RWPE1 (cell line): ENCODE measurements at regions not wholly inside any gene's neighbourhood (a gene's known extent, or its start where the extent isn't known, plus 50 kb on each side); places are given as distances from the start of the nearest gene placed in this dataset.

ENCODE experiments used
- CTCF ChIA-PET: fragments of 350-600 bp; sonication (Branson Sonifier 250); formaldehyde crosslinking; extraction: SDS; loops from one replicate; lab custom pipeline; 2021; lab: Yijun Ruan, JAX
- POLR2A ChIA-PET: fragments of 400-600 bp; formaldehyde crosslinking; extraction: SDS; loops from one replicate; lab custom pipeline; 2020; ENCODE audit warnings: antibody characterized with exemption; ENCODE audit not compliant: low non-redundant PET; lab: Yijun Ruan, JAX
- DNase-seq: peaks from one replicate; pipeline ENCODE4 v3.0.0; 2012; ENCODE audit warnings: low spot score
- H3K27ac ChIP-seq: fragments of 450-650 bp; 2 replicates; pipeline ENCODE4 v1.5.1; 2017
- TF ChIP-seq, protein P1 (sequence below): fragments of 450-650 bp; conservative IDR thresholded peaks from 2 replicates; pipeline ENCODE4 v1.5.1; 2017; ENCODE audit warnings: low read depth, mild to moderate bottlenecking

DNA sequence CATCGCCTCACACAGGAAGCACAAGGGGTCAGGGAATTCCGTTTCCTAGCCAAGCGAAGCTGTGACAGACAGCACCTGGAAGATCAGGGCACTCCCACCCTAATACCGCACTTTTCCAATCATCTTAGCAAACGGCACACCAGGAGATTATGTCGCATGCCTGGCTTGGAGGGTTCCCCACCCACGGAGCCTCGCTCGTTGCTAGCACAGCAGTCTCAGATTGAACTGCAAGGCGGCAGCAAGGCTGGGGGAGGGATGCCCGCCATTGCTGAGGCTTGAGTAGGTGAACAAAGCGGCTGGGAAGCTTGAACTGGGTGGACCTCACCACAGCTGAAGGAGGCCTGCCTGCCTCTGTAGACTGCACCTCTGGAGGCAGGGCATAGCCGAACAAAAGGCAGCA lies 384.8 kb downstream of the CNTN6 start:
- H3K27ac ChIP-seq = no peak overlapping the region
- CTCF ChIA-PET = no interaction called here
- DNase-seq = no peak
- TF ChIP-seq, protein P1, sequence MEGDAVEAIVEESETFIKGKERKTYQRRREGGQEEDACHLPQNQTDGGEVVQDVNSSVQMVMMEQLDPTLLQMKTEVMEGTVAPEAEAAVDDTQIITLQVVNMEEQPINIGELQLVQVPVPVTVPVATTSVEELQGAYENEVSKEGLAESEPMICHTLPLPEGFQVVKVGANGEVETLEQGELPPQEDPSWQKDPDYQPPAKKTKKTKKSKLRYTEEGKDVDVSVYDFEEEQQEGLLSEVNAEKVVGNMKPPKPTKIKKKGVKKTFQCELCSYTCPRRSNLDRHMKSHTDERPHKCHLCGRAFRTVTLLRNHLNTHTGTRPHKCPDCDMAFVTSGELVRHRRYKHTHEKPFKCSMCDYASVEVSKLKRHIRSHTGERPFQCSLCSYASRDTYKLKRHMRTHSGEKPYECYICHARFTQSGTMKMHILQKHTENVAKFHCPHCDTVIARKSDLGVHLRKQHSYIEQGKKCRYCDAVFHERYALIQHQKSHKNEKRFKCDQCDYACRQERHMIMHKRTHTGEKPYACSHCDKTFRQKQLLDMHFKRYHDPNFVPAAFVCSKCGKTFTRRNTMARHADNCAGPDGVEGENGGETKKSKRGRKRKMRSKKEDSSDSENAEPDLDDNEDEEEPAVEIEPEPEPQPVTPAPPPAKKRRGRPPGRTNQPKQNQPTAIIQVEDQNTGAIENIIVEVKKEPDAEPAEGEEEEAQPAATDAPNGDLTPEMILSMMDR = no peak
- POLR2A ChIA-PET = no interaction called here

DNA sequence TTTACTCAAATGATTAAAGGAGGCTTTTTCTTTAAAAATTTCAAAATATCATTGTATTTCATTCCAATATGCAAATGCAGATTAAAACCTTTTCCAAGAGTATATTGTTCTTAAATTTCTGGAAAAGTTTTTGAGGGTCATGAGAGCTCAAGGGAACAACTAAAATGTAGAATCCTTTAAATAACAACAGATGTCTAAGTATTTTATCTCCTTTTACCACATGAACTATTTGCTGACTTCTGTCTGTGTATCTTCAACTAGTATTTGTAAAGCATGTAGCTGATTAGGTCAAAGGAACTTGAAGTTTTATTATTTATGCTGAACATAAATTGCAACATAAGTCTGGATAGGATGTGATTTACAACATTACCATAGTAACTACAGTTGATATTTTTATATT lies 402.6 kb downstream of the CNTN6 start:
- no peak overlapping the region for H3K27ac ChIP-seq
- TF ChIP-seq, protein P1 = no peak
- ChIA-PET CTCF (no interaction called here), POLR2A (no interaction called here)
- no peak for DNase-seq

DNA sequence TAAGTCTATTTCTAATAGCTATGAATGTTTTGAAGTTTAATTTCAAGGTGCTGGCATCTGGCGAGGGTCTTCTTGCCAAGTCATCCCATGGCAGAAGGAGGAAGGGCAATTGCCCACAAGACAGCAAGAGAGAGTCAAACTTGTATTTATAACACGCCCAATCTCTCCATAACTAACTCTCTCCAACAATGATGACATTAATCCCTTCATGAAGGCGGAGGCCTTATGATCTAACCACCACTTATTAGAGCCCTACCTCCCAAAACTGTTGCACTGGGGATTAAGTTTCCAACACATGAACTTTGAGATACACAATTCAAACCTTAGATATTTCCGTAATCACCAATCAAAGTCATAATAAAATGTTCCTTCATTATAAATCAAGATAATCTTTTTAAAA lies 406.9 kb downstream of the CNTN6 start:
- no peak for DNase-seq
- TF ChIP-seq, protein P1 = no peak
- ChIA-PET CTCF (no interaction called here), POLR2A (no interaction called here)
- no peak overlapping the region for H3K27ac ChIP-seq

DNA sequence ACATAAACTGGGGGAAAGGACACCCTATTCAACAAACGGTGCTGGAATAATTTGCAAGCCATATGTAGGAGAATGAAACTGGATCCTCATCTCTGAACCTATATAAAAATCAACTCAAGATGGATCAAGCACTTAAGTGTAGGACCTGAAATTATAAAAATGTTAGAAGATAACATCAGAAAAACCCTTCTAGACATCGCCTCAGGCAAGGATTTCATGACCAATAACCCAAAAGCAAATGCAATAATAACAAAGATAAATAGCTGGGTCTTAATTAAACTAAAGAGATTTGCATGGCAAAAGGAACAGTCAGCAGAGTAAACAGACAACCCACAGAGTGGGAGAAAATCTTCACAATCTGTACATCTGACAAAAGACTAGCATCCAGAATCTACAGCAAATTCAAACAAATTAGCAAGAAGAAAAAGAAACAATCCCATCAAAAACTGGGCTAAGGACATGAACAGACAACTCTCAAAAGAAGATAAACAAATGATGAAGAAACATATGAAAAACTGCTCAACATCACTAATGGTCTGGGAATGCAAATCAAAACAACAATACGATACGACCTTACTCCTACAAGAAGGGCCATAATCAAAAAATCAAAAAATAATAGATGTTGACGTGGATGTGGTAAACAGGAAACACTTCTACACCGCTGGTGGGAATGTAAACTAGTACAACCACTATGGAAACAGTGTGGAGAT lies 408.7 kb downstream of the CNTN6 start:
- no peak for DNase-seq
- H3K27ac ChIP-seq = no peak overlapping the region
- POLR2A ChIA-PET = no interaction called here
- CTCF ChIA-PET = interaction anchor here (0.5 kb wide), 1 partner anchor 62 kb away, joined by 5 read pairs; no protein-coding TSS in a partner anchor
- TF ChIP-seq, protein P1 = no peak

DNA sequence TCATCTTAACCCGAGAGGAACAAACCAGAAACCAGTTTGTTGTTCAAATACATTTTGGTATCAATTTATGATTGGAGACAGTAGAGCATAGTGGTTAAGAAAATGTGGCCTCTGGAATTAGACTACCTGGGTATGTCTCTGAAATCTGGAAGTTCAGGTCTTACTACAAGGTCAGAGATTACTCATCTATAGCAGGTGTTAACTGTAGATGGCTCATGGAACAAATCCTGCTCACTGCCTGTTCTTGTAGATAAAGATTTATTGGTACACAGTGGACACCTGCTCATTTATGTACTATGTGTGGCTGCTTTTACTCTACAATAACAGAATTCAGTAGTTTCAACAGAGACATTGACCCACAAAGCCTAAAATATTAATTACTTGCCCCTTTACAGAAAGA lies 413.3 kb downstream of the CNTN6 start:
- TF ChIP-seq, protein P1 = no peak
- CTCF ChIA-PET = no interaction called here
- POLR2A ChIA-PET = no interaction called here
- no peak overlapping the region for H3K27ac ChIP-seq
- DNase-seq = no peak

DNA sequence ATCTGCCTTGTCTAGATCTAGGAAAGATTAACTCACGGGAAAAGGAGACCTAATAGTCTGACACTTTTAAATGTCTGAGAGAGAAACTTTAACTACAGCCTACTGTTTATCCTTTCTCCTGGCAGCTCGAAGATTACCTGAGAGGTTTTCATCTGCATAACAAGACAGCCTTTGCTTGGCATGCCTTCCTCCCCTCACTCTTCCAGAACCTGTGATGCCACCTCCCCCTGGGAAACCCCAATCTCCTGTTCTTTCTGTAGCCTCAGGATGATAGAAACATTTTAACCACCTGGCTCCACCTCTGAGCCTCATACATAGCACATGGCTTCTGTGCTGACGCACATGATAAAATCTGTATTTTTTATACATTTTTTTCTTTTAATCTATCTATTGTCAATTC lies 420.8 kb downstream of the CNTN6 start:
- TF ChIP-seq, protein P1 = no peak
- POLR2A ChIA-PET = no interaction called here
- no peak overlapping the region for H3K27ac ChIP-seq
- DNase-seq = no peak
- CTCF ChIA-PET = no interaction called here
